Body of pancreas (tissue), 4 donors: ENCODE measurements at regions not wholly inside any gene's neighbourhood (a gene's known extent, or its start where the extent isn't known, plus 50 kb on each side); places are given as distances from the start of the nearest gene placed in this dataset.

ENCODE experiments used
- ATAC-seq: fragments of 150-250 bp; one replicate; pipeline ENCODE4 v1.9.1; 2016
- DNase-seq, 4 donors: peaks; one replicate each; pipeline ENCODE4 v3.0.0-alpha.2; 2019
- H3K27ac ChIP-seq, 4 donors: fragments of 200-600 bp; sonication (generic); 1 replicate in 3 of 4; 2 replicates in 1 of 4; pipeline versions ENCODE4 v1.5.1 to v1.6.1; 2016 to 2019; ENCODE audit warnings: mild to moderate bottlenecking in 1 of 4, mixed read lengths in 1 of 4, moderate library complexity in 1 of 4
- H3K27me3 ChIP-seq, 2 donors: fragments of 200-600 bp; sonication (generic); one replicate each; pipeline ENCODE4 v1.6.0; 2016; ENCODE audit warnings: mild to moderate bottlenecking in 1 of 2
- H3K36me3 ChIP-seq, 2 donors: fragments of 200-600 bp; sonication (generic); replicated peaks in 1 of 2; 2 replicates each; pipeline ENCODE4 v1.5.1; 2016; ENCODE audit warnings: low read depth in 2 of 2; ENCODE audit not compliant: insufficient read depth in 1 of 2
- H3K4me1 ChIP-seq: fragments of 200-600 bp; sonication (generic); one replicate; pipeline ENCODE4 v1.6.0; 2016
- H3K4me3 ChIP-seq, 2 donors: fragments of 200-600 bp; sonication (generic); 1 replicate in 1 of 2; 2 replicates in 1 of 2; pipeline ENCODE4 v1.5.1; 2016 to 2019
- H3K9me3 ChIP-seq, 3 donors: fragments of 200-600 bp; sonication (generic); 1 replicate in 2 of 3; 2 replicates in 1 of 3; pipeline ENCODE4 v1.5.1; 2016
- POLR2A ChIP-seq, 3 donors: fragments of 450-650 bp; IDR thresholded peaks; one replicate each; pipeline ENCODE4 v1.6.1; 2016; ENCODE audit warnings: antibody characterized with exemption in 3 of 3, mild to moderate bottlenecking in 2 of 3
- WGBS, 2 donors: methylation state at CpG; one replicate each; pipeline ENCODE4 v1.1.5; 2017; 5-methylcytosine and 5-hydroxymethylcytosine counted together
- intact Hi-C: fragments of 100-400 bp; cut with DNase I; formaldehyde crosslinking; loops from one replicate; pipeline ENCODE4 v1.15.1; 2023
- TF ChIP-seq, protein P1 (sequence below), 7 experiments: fragments of 450-650 bp in 4 of 7; fragments of 200-600 bp in 3 of 7; sonication (generic) in 3 of 7; IDR thresholded peaks; one replicate each; pipeline ENCODE4 v1.5.1; 2016 to 2019; ENCODE audit warnings: antibody characterized with exemption in 7 of 7

DNA sequence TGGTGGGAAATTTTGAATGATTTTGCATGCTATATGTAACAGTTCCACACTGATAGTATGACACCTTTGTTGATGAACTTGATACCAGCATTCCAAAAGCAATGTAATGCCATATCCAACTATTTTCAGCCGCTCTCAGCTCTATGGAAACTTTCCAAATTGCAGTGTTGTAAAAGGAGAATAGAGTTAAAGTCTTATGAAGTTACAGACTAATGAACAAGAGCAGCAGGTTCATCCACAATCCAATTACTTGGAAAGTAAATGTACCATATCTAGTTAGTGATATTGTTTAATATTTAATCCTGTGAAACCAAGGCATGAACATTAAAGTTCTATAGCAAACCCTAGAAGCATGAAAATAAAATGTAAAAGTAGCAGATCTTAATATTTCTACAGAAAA is 418.2 kb downstream of the TUSC1 start:
- no peaks in the 10 kb centered on the region for H3K27me3 ChIP-seq
- H3K9me3 ChIP-seq, result no peaks in the 10 kb centered on the region
- DNase-seq (no peak), ATAC-seq (no peak)
- no peak overlapping the region for H3K27ac ChIP-seq
- no peak for TF ChIP-seq POLR2A (IDR thresholded peaks at IDR 0.05)
- TF ChIP-seq, protein P1, sequence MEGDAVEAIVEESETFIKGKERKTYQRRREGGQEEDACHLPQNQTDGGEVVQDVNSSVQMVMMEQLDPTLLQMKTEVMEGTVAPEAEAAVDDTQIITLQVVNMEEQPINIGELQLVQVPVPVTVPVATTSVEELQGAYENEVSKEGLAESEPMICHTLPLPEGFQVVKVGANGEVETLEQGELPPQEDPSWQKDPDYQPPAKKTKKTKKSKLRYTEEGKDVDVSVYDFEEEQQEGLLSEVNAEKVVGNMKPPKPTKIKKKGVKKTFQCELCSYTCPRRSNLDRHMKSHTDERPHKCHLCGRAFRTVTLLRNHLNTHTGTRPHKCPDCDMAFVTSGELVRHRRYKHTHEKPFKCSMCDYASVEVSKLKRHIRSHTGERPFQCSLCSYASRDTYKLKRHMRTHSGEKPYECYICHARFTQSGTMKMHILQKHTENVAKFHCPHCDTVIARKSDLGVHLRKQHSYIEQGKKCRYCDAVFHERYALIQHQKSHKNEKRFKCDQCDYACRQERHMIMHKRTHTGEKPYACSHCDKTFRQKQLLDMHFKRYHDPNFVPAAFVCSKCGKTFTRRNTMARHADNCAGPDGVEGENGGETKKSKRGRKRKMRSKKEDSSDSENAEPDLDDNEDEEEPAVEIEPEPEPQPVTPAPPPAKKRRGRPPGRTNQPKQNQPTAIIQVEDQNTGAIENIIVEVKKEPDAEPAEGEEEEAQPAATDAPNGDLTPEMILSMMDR (IDR thresholded peaks at IDR 0.05), result no peak
- WGBS, 2 donors, result 10 to 21% methylated on average over 1 of the region's 1 CpG
- H3K4me1 ChIP-seq, result no peaks in the 10 kb centered on the region
- H3K4me3 ChIP-seq, result no peak overlapping the region
- H3K36me3 ChIP-seq, result no peaks in the 10 kb centered on the region
- intact Hi-C loops, result no loop called here

DNA sequence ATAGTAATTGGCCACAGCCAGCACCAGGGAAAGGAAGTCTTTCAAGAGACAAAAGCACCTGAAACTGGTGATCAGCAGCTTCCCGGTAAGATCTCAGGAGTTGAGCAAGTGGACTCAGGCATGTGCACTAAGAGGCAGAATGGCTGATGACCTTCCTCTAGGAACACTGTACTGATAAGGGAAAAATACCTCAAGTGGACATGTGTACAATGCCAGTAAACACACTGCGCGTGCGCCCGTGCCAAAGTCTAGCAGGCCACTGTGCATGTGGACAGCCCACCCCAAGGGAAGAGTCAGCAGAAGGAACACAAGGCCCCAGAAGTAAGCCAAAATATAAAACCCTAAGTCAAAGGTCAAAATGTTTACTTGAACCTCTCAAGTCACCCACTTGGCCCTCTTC is 423.0 kb downstream of the TUSC1 start:
- ATAC-seq (no peak), DNase-seq (no peak)
- 90 to 93% methylated on average over 5 of the region's 5 CpGs for WGBS, 2 donors

DNA sequence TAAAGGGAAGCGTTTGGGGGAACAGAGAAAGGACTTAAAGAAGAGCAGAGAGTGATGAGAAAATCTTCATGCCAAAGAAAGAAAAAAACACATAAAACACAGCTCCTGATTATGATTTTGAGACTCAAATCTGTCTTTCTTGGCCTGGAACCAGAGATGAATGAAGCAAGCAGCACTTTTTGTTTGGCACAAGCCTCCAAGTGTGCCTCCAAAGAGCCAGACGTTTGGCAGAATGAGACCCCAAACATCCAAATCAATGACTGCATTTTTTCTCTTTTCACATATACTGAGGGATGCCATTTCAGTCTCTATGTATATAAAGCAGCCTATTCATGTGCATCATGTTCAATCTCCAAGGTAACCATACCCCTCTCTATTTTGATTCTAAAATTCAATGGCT is 424.2 kb downstream of the TUSC1 start:
- intact Hi-C loops, result no loop called here
- H3K4me1 ChIP-seq, result no peaks in the 10 kb centered on the region
- no peak for DNase-seq
- no peak for ATAC-seq
- no peak for TF ChIP-seq POLR2A (IDR thresholded peaks at IDR 0.05)
- TF ChIP-seq, protein P1 (IDR thresholded peaks at IDR 0.05), result no peak
- no peak overlapping the region for H3K4me3 ChIP-seq
- H3K9me3 ChIP-seq, result peaks cover 0 to 3% (median 0%) of the 10 kb centered on the region in 3 donors
- H3K27ac ChIP-seq, result no peak overlapping the region
- 21 to 31% methylated on average over 2 of the region's 2 CpGs for WGBS, 2 donors
- no peaks in the 10 kb centered on the region for H3K27me3 ChIP-seq
- H3K36me3 ChIP-seq, result no peaks in the 10 kb centered on the region

More for the DNA sequence above, 423.0 kb downstream of the TUSC1 start:
- Histone ChIP-seq H3K4me3 (no peak overlapping the region), H3K9me3 (no peaks in the 10 kb centered on the region), H3K36me3 (no peaks in the 10 kb centered on the region), H3K27me3 (no peaks in the 10 kb centered on the region), H3K27ac (no peak overlapping the region), H3K4me1 (no peaks in the 10 kb centered on the region)
- TF ChIP-seq, protein P1 (IDR thresholded peaks at IDR 0.05), result no peak
- TF ChIP-seq POLR2A (IDR thresholded peaks at IDR 0.05), result no peak
- intact Hi-C loops, result no loop called here

DNA sequence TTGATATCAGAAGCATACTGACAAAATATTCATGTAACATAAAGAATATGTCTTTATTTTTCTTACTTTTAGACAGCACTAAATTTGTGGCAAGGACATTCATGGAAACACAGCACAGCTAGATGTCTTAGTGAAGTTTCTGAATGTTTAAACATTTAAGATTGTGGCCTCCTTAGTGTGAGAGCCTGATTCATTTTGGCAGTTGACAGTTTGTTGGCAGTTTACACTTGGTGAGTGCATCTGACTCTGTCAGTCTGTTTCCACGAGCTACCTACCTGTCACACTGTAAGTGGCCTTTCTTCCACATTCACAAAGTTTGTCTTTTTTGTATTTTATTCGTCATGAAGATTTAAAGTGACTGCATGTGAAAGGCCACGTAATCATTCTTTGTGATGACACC is 436.8 kb downstream of the TUSC1 start:
- intact Hi-C loops, result no loop called here
- Histone ChIP-seq H3K36me3 (no peaks in the 10 kb centered on the region), H3K9me3 (no peaks in the 10 kb centered on the region), H3K4me1 (no peaks in the 10 kb centered on the region), H3K4me3 (no peak overlapping the region), H3K27ac (no peak overlapping the region), H3K27me3 (no peaks in the 10 kb centered on the region)
- 35 to 47% methylated on average over 3 of the region's 3 CpGs for WGBS, 2 donors
- TF ChIP-seq, protein P1 (IDR thresholded peaks at IDR 0.05), result no peak
- no peak for TF ChIP-seq POLR2A (IDR thresholded peaks at IDR 0.05)
- no peak for ATAC-seq
- DNase-seq, result no peak

DNA sequence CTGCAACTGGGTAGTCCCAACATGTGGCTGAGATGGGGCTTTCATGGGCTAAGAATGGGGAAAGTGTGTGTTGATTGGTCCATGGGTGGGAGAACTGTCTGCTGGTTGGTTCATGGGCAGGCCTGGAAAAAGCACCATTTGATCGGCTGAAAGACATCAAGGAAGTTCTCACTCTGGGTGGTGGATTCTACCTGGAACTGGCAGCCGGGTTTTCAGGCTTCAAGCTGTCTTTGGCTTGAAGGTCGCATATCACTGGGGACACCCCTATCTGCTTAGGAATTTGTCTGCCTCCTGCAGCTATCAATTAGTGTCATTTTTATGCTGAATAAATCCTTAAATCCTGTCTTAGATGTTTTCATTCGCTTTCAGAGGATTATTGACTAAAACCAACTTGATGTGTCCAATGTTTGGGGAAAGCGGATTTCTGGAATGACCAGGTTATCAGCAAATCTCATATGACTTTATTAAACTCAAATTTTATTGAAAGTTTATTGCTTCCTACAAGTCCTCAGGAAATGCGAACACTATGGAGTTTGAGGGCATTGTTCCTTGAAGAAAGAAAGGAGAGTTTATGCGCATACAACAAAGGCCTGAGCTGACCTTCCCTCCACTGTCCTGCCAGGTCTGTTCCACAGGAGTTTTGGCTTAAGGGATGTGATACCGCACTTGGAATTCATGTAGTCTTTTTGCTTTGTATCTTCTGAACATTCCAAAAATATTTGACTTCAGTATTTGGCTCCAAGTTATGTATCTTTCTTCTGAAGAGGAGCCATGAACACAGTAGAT is 451.1 kb downstream of the TUSC1 start:
- H3K36me3 ChIP-seq, result no peaks in the 10 kb centered on the region
- no peaks in the 10 kb centered on the region for H3K9me3 ChIP-seq
- DNase-seq (no peak), ATAC-seq (no peak)
- H3K4me1 ChIP-seq, result no peaks in the 10 kb centered on the region
- intact Hi-C loops, result no loop called here
- H3K4me3 ChIP-seq, result no peak overlapping the region
- WGBS, 2 donors, result 76 to 81% methylated on average over 8 of the region's 8 CpGs
- TF ChIP-seq, protein P1 (IDR thresholded peaks at IDR 0.05), result no peak
- no peak for TF ChIP-seq POLR2A (IDR thresholded peaks at IDR 0.05)
- H3K27me3 ChIP-seq, result no peaks in the 10 kb centered on the region
- H3K27ac ChIP-seq, result no peak overlapping the region
